ENCODE measurements at regions not wholly inside any gene's neighbourhood (a gene's known extent, or its start where the extent isn't known, plus 50 kb on each side); places are given as distances from the start of the nearest gene placed in this dataset.

DNA sequence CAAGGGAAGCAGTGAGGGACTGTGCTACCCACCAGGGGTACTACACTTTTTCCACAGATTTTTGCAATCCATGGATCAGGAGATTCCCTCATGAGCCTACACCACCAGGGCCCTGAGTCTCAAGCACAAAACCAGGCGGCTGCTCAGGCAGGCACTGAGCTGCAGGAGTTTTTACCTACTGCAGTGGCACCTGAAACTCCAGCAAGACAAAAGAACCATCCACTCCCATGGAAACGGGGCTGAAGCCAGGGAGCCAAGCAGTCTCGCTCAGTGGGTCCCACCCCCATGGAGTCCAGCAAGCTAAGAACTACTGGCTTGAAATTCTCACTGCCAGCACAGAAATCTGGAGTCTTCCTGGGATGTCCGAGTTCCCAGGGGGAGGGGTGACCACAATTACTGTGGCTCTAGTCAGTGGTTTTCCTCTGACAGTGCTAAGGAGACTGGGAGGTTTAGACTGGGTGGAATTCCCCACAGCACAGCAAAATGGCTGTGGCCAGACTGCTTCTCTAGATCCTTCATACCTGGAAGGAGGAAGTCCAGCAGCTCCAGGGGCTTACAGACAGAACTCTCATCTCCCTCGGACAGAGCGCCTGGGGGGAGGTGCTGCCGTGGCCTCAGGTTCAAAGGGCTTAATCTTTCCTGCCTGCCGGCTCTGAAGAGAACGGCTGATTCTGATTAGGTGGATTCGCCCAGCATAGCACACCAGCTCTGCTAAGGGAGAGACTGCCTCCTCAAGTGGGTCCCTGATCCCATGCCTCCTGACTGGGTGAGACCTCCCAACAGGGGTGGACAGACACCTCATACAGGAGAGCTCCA, 437.8 kb downstream of the LTN1 start:
- TF ChIP-seq, protein P1, sequence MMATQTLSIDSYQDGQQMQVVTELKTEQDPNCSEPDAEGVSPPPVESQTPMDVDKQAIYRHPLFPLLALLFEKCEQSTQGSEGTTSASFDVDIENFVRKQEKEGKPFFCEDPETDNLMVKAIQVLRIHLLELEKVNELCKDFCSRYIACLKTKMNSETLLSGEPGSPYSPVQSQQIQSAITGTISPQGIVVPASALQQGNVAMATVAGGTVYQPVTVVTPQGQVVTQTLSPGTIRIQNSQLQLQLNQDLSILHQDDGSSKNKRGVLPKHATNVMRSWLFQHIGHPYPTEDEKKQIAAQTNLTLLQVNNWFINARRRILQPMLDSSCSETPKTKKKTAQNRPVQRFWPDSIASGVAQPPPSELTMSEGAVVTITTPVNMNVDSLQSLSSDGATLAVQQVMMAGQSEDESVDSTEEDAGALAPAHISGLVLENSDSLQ (IDR thresholded peaks at IDR 0.05) = no peak
- TF ChIP-seq FOXM1 (IDR thresholded peaks at IDR 0.05; ENCODE audit: borderline replicate concordance) (no peak), TARDBP (IDR thresholded peaks at IDR 0.05) (no peak), SUZ12 (IDR thresholded peaks at IDR 0.05) (no peak), SP1 (IDR thresholded peaks at IDR 0.05) (no peak)

All from HEK293T (cell line).